ENCODE measurements at regions not wholly inside any gene's neighbourhood (a gene's known extent, or its start where the extent isn't known, plus 50 kb on each side); places are given as distances from the start of the nearest gene placed in this dataset.
A peak's percentile ranks its signal among the peaks of the same experiment; 100 is the strongest.

DNA sequence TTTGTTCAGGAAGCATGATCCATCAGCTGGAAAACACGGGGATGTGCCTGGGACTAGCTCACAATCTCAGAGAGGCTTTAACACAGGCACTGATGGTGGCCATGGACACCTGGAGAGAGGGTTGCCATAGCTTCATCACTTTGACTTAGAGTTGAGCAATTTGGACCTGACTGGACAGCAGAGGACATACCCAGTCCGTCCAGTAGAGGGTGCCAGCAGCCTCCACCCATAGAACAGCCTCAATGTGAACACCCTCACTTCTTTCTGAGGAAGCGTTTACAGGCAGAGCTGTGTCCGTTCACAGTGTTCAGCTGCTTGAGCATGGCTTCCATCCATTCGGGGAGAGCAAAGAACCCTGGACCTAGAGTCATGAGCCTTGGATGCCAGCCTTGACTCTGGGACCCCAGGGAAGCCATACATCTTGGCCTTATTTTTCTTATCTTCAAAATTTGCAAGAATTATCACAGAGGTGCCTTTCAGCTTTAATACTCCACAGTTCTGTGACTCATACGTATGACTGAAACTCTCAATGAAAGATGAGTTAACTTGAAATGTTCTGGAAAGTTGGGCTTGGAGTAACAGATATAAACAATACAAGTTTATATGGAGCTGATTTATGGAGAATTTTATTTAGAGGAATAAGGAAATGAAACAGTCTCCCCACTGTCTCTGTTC, 302.9 kb upstream of the PODXL start (continued):
- no peak for TF ChIP-seq ZNF592 (IDR thresholded peaks at IDR 0.05)
- no peak for TF ChIP-seq THRA (IDR thresholded peaks at IDR 0.05)
- no peak for TF ChIP-seq CHD4 (IDR thresholded peaks at IDR 0.05; ENCODE audit: insufficient read depth, insufficient replicate concordance, low read depth, low read length, poor library complexity, severe bottlenecking)
- no peak for TF ChIP-seq MAFK (IDR thresholded peaks at IDR 0.05; ENCODE audit: low read length)
- TF ChIP-seq, protein P1, sequence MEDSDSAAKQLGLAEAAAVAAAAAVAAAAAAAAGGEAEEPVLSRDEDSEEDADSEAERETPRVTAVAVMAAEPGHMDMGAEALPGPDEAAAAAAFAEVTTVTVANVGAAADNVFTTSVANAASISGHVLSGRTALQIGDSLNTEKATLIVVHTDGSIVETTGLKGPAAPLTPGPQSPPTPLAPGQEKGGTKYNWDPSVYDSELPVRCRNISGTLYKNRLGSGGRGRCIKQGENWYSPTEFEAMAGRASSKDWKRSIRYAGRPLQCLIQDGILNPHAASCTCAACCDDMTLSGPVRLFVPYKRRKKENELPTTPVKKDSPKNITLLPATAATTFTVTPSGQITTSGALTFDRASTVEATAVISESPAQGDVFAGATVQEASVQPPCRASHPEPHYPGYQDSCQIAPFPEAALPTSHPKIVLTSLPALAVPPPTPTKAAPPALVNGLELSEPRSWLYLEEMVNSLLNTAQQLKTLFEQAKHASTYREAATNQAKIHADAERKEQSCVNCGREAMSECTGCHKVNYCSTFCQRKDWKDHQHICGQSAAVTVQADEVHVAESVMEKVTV (CRISPR knock-in tag; IDR thresholded peaks at IDR 0.05), result 0 out of 2 replicates have a peak, but pooled peaks have one; percentile 25
- TF ChIP-seq ATF3 (IDR thresholded peaks at IDR 0.05), result no peak
- 0 out of 2 replicates have a peak, but pooled peaks have one; percentile 40 for TF ChIP-seq ATF3 (CRISPR knock-in tag; conservative IDR thresholded peaks at IDR 0.05)
- TF ChIP-seq, protein P2, sequence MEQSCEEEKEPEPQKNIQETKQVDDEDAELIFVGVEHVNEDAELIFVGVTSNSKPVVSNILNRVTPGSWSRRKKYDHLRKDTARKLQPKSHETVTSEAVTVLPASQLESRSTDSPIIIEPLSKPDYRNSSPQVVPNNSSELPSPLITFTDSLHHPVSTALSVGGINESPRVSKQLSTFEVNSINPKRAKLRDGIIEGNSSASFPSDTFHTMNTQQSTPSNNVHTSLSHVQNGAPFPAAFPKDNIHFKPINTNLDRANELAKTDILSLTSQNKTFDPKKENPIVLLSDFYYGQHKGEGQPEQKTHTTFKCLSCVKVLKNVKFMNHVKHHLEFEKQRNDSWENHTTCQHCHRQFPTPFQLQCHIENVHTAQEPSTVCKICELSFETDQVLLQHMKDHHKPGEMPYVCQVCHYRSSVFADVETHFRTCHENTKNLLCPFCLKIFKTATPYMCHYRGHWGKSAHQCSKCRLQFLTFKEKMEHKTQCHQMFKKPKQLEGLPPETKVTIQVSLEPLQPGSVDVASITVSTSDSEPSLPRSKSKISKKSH (CRISPR knock-in tag; IDR thresholded peaks at IDR 0.05), result no peak
- no peak for TF ChIP-seq U2AF1 (optimal IDR thresholded peaks at IDR 0.05; ENCODE audit: low read depth, low read length)
- TF ChIP-seq ZNF717 (CRISPR knock-in tag; IDR thresholded peaks at IDR 0.05), result no peak
- no peak for TF ChIP-seq ESRRA (IDR thresholded peaks at IDR 0.05; ENCODE audit: borderline replicate concordance, low read depth)
- TF ChIP-seq SMAD4 (CRISPR knock-in tag; conservative IDR thresholded peaks at IDR 0.05), result no peak
- 0 out of 2 replicates have a peak, but pooled peaks have one; percentile 27 for TF ChIP-seq RB1 (IDR thresholded peaks at IDR 0.05; ENCODE audit: low read depth)
- no peak for TF ChIP-seq RBM22 (IDR thresholded peaks at IDR 0.05; ENCODE audit: low read depth, low read length, poor library complexity, severe bottlenecking)
- TF ChIP-seq, protein P3, sequence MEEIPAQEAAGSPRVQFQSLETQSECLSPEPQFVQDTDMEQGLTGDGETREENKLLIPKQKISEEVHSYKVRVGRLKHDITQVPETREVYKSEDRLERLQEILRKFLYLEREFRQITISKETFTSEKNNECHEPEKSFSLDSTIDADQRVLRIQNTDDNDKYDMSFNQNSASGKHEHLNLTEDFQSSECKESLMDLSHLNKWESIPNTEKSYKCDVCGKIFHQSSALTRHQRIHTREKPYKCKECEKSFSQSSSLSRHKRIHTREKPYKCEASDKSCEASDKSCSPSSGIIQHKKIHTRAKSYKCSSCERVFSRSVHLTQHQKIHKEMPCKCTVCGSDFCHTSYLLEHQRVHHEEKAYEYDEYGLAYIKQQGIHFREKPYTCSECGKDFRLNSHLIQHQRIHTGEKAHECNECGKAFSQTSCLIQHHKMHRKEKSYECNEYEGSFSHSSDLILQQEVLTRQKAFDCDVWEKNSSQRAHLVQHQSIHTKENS (CRISPR knock-in tag; IDR thresholded peaks at IDR 0.05), result no peak
- no peak for TF ChIP-seq HDAC3 (IDR thresholded peaks at IDR 0.05; ENCODE audit: borderline replicate concordance, partially characterized antibody)
- no peak for TF ChIP-seq TRIM28 (IDR thresholded peaks at IDR 0.05)
